ENCODE measurements at regions not wholly inside any gene's neighbourhood (a gene's known extent, or its start where the extent isn't known, plus 50 kb on each side); places are given as distances from the start of the nearest gene placed in this dataset.

DNA sequence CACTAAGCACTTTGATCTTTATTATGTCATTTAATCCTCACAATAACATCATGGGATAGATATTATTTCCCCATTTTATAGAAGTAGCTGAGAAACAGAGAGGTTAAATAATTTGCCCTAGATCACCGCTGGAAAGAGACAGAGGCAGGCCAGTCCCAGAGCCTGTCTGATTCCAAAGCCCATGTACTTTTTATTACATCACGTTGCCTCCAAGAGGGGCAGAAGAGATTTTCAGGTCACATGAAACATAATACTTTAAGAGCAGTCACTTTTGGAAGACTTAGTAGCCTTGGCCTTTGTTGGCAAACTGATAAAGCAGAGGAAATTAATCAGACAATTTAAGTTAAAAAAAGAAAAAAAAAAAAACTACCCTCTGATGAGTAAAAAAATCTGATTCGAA is 200.2 kb upstream of the ARHGAP20 start:
- DNase-seq = no peak

DNA sequence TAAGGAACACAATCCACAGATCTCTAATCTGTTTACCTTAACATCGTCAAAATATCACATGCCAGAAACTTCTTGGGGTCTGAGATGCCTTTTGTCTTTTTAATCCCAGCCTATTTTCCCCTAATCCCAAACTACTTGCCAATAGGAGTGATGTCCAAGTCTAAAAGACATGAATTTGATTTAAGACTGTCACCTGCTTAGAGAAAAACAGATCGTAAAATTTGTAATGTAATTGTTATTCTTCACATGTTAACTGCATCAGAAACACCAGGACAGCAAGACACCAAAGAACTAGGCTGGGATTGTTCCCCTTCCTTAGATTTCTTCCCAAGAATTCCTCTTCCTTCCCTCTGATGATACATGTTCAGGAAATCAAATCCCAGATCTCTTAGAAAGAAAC is 198.1 kb upstream of the ARHGAP20 start:
- DNase-seq = no peak

DNA sequence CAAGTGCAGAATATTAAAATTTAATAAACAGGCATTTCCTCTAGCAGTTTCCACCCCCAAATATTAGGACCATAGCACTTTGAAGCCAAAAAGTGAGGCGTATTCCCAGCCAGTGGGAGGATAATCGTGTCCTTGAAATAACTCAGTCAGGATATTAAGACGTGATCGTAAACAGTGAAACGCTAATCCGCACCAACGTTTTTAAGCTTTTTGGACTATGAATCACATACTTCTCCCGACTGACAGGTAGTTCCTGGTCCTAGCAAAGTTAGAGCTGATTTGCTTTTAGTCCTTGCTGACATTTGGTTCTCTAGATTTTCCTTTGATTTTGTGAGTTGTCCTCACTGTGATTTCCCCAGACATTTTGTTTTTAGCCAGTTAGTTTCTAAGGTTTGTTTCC is 197.1 kb upstream of the ARHGAP20 start:
- no peak for DNase-seq

DNA sequence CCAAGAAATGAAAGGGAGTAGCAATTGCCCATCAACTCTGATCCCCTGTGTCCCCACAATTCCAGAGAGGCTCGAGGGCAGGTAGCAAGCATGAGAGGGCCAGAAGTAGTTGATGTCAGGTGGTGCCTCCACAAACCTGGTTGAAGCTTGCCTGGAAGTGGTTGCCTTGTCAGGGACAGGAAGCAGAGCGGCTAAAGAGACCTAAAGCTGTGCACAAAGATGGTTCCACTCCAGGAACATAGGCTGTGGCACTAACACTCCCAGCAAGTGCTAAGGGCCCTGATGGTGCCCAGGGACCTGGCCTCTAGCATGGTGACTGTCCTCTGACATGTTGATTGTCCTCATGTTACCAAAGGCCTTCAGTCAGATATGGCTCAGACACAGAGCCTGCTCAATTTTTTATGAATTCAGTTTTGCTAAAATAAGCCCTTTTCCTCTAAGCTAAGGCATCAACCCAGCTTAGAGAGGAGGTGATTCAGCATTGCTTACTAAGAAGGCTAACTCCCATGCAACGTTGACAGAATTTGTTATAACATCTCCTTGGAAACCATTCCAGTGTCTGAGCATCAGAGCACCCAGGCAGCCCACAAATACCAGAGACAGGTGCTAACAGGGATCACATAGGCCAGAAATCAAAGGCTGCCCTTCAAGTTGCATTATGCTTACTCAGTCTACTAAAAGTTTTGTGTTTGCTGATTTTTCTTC is 196.3 kb upstream of the ARHGAP20 start:
- DNase-seq = no peak

- no peak for DNase-seq
These were observed 195.4 kb upstream of the ARHGAP20 start for GRCh38 chr11:110907629-110908028.

GRCh38 chr11:110903830-110904229 is 191.6 kb upstream of the ARHGAP20 start:
- no peak for DNase-seq

DNA sequence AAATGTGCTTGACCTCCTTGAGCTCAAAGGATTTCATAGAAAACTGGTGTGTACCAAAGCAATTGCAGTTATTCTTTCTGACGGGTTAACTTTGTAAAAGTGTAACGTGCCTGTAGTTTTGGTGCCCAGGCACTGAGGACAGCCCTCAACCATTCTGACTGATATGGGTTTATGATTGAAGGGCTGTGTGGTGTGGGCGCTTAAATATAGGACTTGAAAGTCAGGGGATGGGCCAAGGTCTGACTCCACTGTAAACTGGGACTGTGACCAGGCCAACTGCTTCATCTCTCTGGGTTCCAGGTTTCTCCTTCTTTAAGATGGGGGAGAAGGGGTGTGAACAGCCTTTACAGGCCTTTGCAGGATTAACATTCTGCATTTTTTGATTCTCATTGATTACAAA is 191.1 kb upstream of the ARHGAP20 start:
- no peak for DNase-seq

- no peak for DNase-seq
These were observed 189.2 kb upstream of the ARHGAP20 start for GRCh38 chr11:110901441-110901840.

GRCh38 chr11:110900426-110900825 is 188.2 kb upstream of the ARHGAP20 start:
- DNase-seq = no peak

DNA sequence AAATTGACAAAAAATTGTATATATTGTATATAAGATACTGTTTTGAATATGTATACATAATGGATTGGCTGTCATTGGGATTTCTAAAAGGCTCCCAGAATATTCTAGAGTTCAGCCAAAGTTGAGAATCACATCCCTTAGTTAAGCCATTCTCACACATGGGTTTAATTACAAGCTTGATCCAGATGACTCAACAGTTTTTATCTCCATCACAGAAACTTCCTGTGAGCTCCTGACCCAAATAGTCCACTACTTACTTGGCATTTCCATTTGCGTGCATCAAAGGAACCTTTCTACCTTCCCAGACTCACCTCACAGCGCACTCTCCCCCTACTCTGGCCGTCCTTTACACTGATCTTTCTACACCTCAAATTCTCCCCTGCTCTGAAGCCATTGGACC is 184.8 kb upstream of the ARHGAP20 start:
- DNase-seq = no peak

- no peak for DNase-seq
These were observed 184.1 kb upstream of the ARHGAP20 start for GRCh38 chr11:110896358-110896757.

DNA sequence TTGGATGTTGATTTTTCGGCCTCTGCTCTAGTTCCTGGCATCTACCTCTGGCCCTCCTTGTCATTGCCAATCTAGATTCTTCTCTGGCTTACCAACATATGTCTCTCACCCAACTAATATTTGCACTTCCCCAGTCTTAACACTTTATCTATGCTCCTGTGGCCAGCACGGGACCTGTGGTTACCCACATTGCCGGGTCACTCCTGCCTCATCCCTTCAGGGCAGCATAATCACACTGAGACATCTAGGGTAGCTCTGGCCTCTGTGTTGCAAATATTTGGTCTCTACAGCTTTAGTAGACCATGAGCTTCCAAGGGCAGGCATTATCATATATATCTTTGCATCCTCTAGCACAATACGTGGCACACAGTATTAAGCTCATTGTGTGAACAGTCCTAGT is 182.0 kb upstream of the ARHGAP20 start:
- no peak for DNase-seq

DNA sequence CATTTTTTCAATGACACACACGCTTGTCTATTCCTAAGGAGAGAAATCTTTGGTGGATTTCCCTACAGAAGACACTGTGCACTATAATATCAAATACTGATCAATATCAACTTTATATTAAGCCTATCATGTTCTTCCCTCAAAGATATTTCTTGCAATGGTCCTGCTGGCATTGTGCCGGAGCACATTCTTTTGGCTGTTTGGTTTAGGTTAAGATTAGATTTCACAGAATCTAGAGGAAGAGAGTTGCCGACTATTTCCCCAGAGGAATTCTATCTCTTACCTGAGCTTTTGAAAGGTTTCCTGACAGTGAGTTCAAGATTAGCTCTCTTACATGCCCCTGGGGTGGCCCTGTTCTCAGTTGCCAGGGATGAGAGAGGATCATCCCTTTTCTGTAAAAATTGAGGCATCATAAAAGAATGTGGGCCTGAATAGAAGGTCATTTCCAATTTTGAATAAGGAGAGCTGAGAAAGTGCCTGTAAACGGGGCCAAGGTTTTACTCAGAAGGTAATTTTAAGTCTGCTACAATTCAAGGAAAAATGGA is 180.6 kb upstream of the ARHGAP20 start:
- no peak for DNase-seq

DNA sequence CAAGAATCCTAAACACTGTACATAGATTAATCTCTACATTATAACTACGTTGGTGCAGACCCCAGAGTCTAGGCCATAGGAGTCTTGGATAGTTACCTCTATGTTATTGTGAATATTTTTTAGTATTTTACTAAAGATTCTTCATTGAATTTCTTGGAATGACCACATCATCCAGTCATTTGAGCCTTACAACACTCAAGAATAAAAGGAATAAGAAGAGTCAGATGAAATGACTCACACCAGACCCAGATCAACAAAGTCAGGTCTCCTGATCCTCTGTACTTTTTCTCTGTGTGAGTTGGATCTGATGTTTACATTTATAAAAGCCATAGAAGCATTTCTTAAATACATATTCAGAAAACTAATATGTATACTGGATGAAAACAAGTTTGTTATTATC is 179.2 kb upstream of the ARHGAP20 start:
- no peak for DNase-seq

DNA sequence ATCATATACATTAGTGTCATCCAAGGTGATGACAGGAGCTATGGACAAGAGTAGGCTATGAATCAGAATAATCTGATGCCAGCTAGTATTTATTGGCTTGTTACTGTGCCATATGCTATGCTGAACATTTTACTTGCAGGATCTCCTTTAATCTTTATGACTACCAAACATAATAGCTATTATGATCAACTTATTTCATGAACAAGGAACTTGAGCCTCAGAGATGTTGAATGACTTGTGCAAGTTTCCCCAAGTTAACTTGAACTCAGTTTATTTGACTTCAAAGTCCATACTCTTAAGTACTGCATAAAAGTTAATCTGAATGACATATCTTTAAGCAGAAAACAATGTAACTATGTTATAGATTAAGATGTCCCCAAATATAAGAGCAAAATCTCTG is 178.8 kb upstream of the ARHGAP20 start:
- no peak for DNase-seq

- DNase-seq = no peak
These were observed 174.2 kb upstream of the ARHGAP20 start for GRCh38 chr11:110886288-110886970.

GRCh38 chr11:110883256-110883655 is 171.0 kb upstream of the ARHGAP20 start:
- DNase-seq = no peak

DNA sequence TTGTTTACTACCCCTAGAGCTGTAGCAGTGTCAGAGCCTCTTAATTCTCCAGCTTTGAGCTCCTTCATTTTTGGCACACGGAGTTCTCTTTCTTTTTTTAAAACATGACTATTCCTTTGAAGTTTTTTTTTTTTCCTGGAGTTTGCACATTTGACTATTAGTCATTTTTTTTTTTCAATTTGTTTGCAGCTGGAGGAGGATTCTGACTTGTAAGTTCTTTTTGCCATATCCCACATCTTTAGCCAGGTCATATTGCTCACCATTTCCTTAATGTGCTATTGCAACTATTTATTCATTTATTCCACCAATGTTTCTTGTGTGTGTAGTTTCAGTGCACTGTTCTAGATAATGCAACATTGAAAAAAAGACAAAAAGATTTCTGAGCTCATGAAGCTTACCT is 166.3 kb upstream of the ARHGAP20 start:
- DNase-seq = no peak

DNA sequence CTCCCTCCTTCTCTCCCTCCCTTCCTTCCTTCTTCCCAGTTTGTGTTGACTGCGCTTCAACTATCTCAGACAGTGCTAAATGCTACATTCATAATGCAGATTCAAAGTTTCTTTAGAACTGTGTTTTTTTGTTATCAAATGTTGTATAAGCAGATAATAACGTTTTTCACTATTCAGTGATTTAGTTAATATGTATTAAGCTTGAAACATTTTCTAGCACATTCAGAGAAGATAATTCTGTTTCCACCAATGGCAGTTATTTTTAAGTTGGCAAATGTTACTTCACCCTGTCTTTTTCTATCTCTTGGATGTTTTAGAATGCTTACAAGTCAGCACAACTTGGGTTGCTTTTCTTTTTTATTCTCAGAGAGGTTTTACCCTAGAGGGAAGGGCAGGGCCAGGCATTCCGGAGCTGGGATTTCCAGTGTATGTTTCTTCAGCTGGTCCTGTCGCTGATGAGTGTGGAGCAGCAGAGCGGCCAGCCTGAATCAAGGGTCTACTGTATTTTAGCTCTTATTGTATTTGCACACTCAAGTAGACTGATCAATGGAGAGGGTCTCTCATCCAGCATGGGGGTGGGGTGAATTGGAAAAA is 162.3 kb upstream of the ARHGAP20 start:
- no peak for DNase-seq

- DNase-seq = no peak
These were observed 161.7 kb upstream of the ARHGAP20 start for GRCh38 chr11:110873975-110874374.

DNA sequence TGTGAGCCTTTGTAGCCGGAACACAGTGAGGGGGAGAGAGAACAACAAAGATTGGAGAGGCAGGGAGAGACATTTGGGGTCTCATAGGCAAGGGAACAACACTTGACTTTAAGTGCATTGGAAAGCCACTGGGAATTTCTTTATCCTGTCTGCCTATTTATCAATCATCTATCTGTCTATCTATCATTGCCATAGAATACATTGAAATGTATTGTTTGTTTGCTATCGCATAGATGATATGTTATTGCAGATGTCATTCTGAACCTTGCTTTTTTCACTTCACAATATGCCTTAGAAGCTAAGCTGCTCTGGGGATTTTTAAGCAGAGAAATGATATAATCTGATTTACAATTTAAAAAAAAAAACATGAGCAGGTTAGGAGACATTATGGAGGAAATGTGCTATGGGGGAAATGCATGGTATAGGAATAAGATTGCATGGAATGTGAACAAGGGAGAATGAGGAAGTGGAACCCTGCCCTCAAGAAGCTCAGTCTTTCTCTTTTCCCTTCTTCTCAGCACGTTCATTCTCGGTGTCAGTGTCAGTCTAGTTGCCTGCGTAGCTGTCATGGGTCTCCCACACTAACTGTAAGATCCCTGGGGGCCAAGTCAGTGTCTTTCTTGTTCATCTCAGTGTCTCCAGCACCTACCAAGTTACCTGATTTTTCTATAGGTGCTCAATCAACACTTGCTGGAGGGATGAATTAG is 158.7 kb upstream of the ARHGAP20 start:
- DNase-seq = no peak

- no peak for DNase-seq
These were observed 155.7 kb upstream of the ARHGAP20 start for GRCh38 chr11:110867951-110868350.

DNA sequence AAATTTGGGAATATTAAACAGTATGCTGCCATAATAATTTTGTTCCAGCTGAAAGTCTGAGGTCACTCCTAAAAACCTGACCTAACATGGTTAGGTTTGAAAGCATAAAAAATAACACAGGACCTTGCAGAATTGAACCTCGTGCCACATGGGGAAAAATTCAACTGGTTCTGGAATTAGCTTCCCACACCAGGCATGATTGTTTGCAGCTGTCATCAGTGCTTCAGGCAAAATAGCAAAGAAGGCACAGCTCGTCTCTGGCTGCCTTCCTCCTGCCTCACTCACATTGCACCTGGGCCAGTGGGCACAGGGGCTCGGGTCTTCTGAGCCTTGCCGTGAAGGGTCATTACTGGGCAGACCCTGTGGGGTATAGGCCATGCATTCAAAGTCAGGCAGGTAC is 153.8 kb upstream of the ARHGAP20 start:
- DNase-seq = no peak

GRCh38 chr11:110862407-110862806 is 150.2 kb upstream of the ARHGAP20 start:
- DNase-seq = no peak
